OCI-LY7 (cell line): ENCODE measurements at regions not wholly inside any gene's neighbourhood (a gene's known extent, or its start where the extent isn't known, plus 50 kb on each side); places are given as distances from the start of the nearest gene placed in this dataset.

Experiments used
- BruUV-seq: library from RNA; stranded (reverse); fragments of 400-500 nt; replicated peaks from 2 replicates; lab custom pipeline; 2021; lab: Mats Ljungman, UMichigan
- CTCF ChIA-PET: fragments of 300-600 bp; sonication (Branson Sonifier 250); formaldehyde crosslinking; loops from one replicate; lab custom pipeline; 2022; ENCODE audit warnings: antibody characterized with exemption; ENCODE audit not compliant: unreplicated experiment; lab: Charles Lee
- POLR2A ChIA-PET: fragments of 300-600 bp; sonication (Branson Sonifier 250); formaldehyde crosslinking; loops from one replicate; lab custom pipeline; 2022; ENCODE audit warnings: antibody characterized with exemption; lab: Charles Lee
- DNase-seq: peaks from one replicate; pipeline ENCODE4 v3.0.0-alpha.2; 2015; ENCODE audit warnings: low spot score
- H2AFZ ChIP-seq: fragments of 200-600 bp; sonication (generic), shearing (Covaris generic); 2 replicates; pipeline ENCODE4 v1.6.1; 2014; ENCODE audit warnings: mild to moderate bottlenecking, antibody characterized with exemption, low read length, moderate library complexity
- H3K27ac ChIP-seq: fragments of 200-600 bp; sonication (generic); 2 replicates; pipeline ENCODE4 v1.5.1; 2014; ENCODE audit warnings: mixed run types, low read depth, mild to moderate bottlenecking, moderate library complexity, low read length, inconsistent platforms; ENCODE audit not compliant: poor library complexity, severe bottlenecking
- H3K36me3 ChIP-seq: fragments of 200-600 bp; sonication (generic); 2 replicates; pipeline ENCODE4 v1.6.1; 2014; ENCODE audit warnings: mild to moderate bottlenecking, antibody characterized with exemption, low read length, moderate library complexity, mixed read lengths; ENCODE audit not compliant: insufficient read depth
- H3K4me1 ChIP-seq: fragments of 200-600 bp; sonication (generic); 2 replicates; pipeline ENCODE4 v1.5.1; 2014; ENCODE audit warnings: mild to moderate bottlenecking, low read length; ENCODE audit not compliant: insufficient read depth, poor library complexity, severe bottlenecking
- H3K4me2 ChIP-seq: fragments of 200-600 bp; sonication (generic); 2 replicates; pipeline ENCODE4 v1.6.1; 2014; ENCODE audit warnings: mild to moderate bottlenecking, low read length
- H3K4me3 ChIP-seq: fragments of 200-600 bp; sonication (generic); 2 replicates; pipeline ENCODE4 v1.5.1; 2014; ENCODE audit warnings: mild to moderate bottlenecking, low read depth, low read length; ENCODE audit not compliant: poor library complexity, severe bottlenecking
- H3K79me2 ChIP-seq: fragments of 200-600 bp; sonication (generic); 2 replicates; pipeline ENCODE4 v1.6.1; 2016; ENCODE audit warnings: low read depth, mild to moderate bottlenecking, low read length, moderate library complexity, mixed read lengths; ENCODE audit not compliant: insufficient read depth
- H3K9me2 ChIP-seq: fragments of 200-600 bp; sonication (generic); 2 replicates; pipeline ENCODE4 v1.6.1; 2016; ENCODE audit warnings: mild to moderate bottlenecking, low read length, mixed read lengths; ENCODE audit not compliant: insufficient read depth
- H3K9me3 ChIP-seq: fragments of 200-600 bp; sonication (generic); 2 replicates; pipeline ENCODE4 v1.6.1; 2014; ENCODE audit warnings: mild to moderate bottlenecking, mixed run types, low read length, mixed read lengths
- H4K20me1 ChIP-seq: fragments of 200-600 bp; sonication (generic); 2 replicates; pipeline ENCODE4 v1.6.1; 2014; ENCODE audit warnings: mild to moderate bottlenecking, antibody characterized with exemption, low read length, moderate library complexity, mixed read lengths; ENCODE audit not compliant: insufficient read depth
- EZH2phosphoT487 ChIP-seq: fragments of 200-600 bp; sonication (generic); IDR thresholded peaks from 2 replicates; pipeline ENCODE4 v1.6.1; 2018; ENCODE audit warnings: low read depth, borderline replicate concordance, mild to moderate bottlenecking, mixed run types, antibody characterized with exemption, low read length, moderate library complexity, mixed read lengths
- intact Hi-C: fragments of 100-400 bp; cut with micrococcal nuclease; formaldehyde crosslinking; loops from one replicate; pipeline ENCODE4 v1.10.0; 2022; ENCODE audit not compliant: unreplicated experiment
- TF ChIP-seq, protein P1 (sequence below): fragments of 200-600 bp; sonication (generic); conservative IDR thresholded peaks from 2 replicates; pipeline ENCODE4 v1.5.1; 2014; ENCODE audit warnings: mild to moderate bottlenecking, antibody characterized with exemption, low read length, moderate library complexity, mixed read lengths

GRCh38 chr15:100726421-100727190 lies 124.2 kb downstream of the ASB7 start:
- H3K27ac ChIP-seq, result no peak overlapping the region
- H3K4me3 ChIP-seq, result no peak overlapping the region
- no peaks in the 10 kb centered on the region for H3K36me3 ChIP-seq
- H3K9me2 ChIP-seq, result no peaks in the 10 kb centered on the region
- H2AFZ ChIP-seq, result no peak overlapping the region
- TF ChIP-seq, protein P1, sequence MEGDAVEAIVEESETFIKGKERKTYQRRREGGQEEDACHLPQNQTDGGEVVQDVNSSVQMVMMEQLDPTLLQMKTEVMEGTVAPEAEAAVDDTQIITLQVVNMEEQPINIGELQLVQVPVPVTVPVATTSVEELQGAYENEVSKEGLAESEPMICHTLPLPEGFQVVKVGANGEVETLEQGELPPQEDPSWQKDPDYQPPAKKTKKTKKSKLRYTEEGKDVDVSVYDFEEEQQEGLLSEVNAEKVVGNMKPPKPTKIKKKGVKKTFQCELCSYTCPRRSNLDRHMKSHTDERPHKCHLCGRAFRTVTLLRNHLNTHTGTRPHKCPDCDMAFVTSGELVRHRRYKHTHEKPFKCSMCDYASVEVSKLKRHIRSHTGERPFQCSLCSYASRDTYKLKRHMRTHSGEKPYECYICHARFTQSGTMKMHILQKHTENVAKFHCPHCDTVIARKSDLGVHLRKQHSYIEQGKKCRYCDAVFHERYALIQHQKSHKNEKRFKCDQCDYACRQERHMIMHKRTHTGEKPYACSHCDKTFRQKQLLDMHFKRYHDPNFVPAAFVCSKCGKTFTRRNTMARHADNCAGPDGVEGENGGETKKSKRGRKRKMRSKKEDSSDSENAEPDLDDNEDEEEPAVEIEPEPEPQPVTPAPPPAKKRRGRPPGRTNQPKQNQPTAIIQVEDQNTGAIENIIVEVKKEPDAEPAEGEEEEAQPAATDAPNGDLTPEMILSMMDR, result no peak
- TF ChIP-seq EZH2phosphoT487, result no peak
- no peak for DNase-seq
- H3K4me1 ChIP-seq, result no peaks in the 10 kb centered on the region
- intact Hi-C loops, result no loop called here
- ChIA-PET CTCF (no interaction called here), POLR2A (no interaction called here)
- H3K4me2 ChIP-seq, result no peak overlapping the region
- H3K79me2 ChIP-seq, result no peaks in the 10 kb centered on the region
- no peaks in the 10 kb centered on the region for H4K20me1 ChIP-seq
- H3K9me3 ChIP-seq, result no peaks in the 10 kb centered on the region
- no TSS peak for BruUV-seq

- BruUV-seq, result no TSS peak
- POLR2A ChIA-PET, result no interaction called here
- intact Hi-C loops, result no loop called here
- H3K4me2 ChIP-seq, result no peak overlapping the region
- no peak overlapping the region for H3K4me3 ChIP-seq
- TF ChIP-seq, protein P1, result no peak
- no peak for TF ChIP-seq EZH2phosphoT487
- H2AFZ ChIP-seq, result no peak overlapping the region
- no peaks in the 10 kb centered on the region for H3K79me2 ChIP-seq
- DNase-seq, result no peak
- no peaks in the 10 kb centered on the region for H3K4me1 ChIP-seq
- H3K9me3 ChIP-seq, result no peaks in the 10 kb centered on the region
- no peak overlapping the region for H3K27ac ChIP-seq
- H4K20me1 ChIP-seq, result no peaks in the 10 kb centered on the region
- H3K36me3 ChIP-seq, result no peaks in the 10 kb centered on the region
- CTCF ChIA-PET, result no interaction called here
- no peaks in the 10 kb centered on the region for H3K9me2 ChIP-seq
Measured at GRCh38 chr15:100727291-100727851, 125.0 kb downstream of the ASB7 start.
